ENCODE measurements at regions not wholly inside any gene's neighbourhood (a gene's known extent, or its start where the extent isn't known, plus 50 kb on each side); places are given as distances from the start of the nearest gene placed in this dataset.

DNA sequence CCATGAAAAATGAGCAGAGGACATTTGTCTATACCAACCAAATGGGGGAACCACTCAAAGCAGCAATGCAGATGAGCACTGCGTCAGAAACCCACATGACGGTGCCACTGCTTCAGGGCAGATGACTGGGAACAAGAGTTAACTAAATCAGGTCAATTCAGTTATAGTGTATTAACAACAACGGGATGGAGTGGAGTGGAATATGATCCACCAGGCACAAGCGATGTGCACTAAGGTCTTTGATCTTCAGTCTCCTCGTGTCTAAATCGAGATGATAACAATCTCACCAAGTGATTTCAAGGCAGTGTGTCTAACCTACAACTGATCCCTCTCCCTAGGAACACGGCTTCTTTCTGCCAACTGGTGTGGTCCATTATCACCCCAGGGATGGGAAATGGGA is 269.0 kb downstream of the RAD51AP2 start (continued):
- TF ChIP-seq TBL1XR1 (IDR thresholded peaks at IDR 0.05; ENCODE audit: low read depth, low read length) (no peak), DPF2 (IDR thresholded peaks at IDR 0.05) (no peak), ZNF24 (IDR thresholded peaks at IDR 0.05) (no peak), ZZZ3 (IDR thresholded peaks at IDR 0.05; ENCODE audit: control insufficient read depth, insufficient read length, low read depth) (no peak), TCF3 (IDR thresholded peaks at IDR 0.05; ENCODE audit: borderline replicate concordance, insufficient read depth, low read depth, low read length) (no peak), SUZ12 (IDR thresholded peaks at IDR 0.05; ENCODE audit: unreplicated experiment) (no peak), GATAD2B (conservative IDR thresholded peaks at IDR 0.05; ENCODE audit: low read depth) (no peak)
- TF ChIP-seq, protein P1, sequence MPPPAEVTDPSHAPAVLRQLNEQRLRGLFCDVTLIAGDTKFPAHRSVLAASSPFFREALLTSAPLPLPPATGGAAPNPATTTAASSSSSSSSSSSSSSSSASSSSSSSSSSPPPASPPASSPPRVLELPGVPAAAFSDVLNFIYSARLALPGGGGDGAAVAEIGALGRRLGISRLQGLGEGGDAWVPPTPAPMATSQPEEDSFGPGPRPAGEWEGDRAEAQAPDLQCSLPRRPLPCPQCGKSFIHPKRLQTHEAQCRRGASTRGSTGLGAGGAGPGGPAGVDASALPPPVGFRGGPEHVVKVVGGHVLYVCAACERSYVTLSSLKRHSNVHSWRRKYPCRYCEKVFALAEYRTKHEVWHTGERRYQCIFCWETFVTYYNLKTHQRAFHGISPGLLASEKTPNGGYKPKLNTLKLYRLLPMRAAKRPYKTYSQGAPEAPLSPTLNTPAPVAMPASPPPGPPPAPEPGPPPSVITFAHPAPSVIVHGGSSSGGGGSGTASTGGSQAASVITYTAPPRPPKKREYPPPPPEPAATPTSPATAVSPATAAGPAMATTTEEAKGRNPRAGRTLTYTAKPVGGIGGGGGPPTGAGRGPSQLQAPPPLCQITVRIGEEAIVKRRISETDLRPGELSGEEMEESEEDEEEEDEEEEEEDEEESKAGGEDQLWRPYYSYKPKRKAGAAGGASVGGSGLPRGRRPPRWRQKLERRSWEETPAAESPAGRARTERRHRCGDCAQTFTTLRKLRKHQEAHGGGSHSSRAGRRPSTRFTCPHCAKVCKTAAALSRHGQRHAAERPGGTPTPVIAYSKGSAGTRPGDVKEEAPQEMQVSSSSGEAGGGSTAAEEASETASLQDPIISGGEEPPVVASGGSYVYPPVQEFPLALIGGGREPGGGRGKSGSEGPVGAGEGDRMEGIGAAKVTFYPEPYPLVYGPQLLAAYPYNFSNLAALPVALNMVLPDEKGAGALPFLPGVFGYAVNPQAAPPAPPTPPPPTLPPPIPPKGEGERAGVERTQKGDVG (CRISPR knock-in tag; IDR thresholded peaks at IDR 0.05): no peak
- TF ChIP-seq, protein P2, sequence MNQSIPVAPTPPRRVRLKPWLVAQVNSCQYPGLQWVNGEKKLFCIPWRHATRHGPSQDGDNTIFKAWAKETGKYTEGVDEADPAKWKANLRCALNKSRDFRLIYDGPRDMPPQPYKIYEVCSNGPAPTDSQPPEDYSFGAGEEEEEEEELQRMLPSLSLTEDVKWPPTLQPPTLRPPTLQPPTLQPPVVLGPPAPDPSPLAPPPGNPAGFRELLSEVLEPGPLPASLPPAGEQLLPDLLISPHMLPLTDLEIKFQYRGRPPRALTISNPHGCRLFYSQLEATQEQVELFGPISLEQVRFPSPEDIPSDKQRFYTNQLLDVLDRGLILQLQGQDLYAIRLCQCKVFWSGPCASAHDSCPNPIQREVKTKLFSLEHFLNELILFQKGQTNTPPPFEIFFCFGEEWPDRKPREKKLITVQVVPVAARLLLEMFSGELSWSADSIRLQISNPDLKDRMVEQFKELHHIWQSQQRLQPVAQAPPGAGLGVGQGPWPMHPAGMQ (IDR thresholded peaks at IDR 0.05; ENCODE audit: borderline replicate concordance): no peak

DNA sequence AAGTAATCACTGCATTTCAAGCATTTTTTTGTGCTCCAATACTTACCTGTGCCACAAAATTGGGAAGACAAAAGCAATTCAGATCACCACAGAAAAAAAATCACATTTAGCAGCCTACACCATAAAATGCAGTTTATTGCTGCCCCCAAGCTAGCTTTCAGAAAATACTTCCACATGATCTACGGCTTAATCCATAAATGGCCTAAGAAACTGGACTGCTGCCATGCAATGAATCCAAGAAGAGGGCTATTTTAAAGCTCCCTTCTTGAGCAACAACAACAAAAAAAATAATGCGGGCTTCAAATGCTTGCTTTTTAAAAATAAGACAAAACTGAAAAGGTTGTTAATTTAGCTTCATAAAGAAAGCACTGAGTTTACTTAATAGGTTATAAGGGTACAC is 272.3 kb downstream of the RAD51AP2 start:
- H3K4me1 ChIP-seq (ENCODE audit: control insufficient read depth, insufficient read depth, low read length): no peaks in the 10 kb centered on the region
- 27% methylated on average over 2 of the region's 2 CpGs for WGBS (ENCODE audit: insufficient coverage, insufficient replicate concordance, low lambda C conversion rate, missing lambda C conversion rate)
- no peak overlapping the region for H3K27ac ChIP-seq (ENCODE audit: control insufficient read depth, insufficient read depth)
- no peaks in the 10 kb centered on the region for H4K20me1 ChIP-seq (ENCODE audit: control insufficient read depth, insufficient read depth)
- ATAC-seq: no peak
- ChIA-PET SMC1A (ENCODE audit: uncharacterized antibody, unreplicated experiment) (interaction anchor here (1.1 kb wide), 1 partner anchor 26 kb away, joined by 3 read pairs; no protein-coding TSS in a partner anchor), POLR2A (no interaction called here), RAD21 (ENCODE audit: unreplicated experiment) (no interaction called here), CTCF (interaction anchor here (1.1 to 1.2 kb wide), 2 partner anchors 25 to 64 kb away, joined by 3 read pairs; no protein-coding TSS in a partner anchor)
- no peak for DNase-seq (ENCODE audit: low read depth, low spot score)
- H3K9me3 ChIP-seq (replicated peaks; ENCODE audit: control insufficient read depth, insufficient read depth, low read length): no peaks in the 10 kb centered on the region
- H3K4me2 ChIP-seq (ENCODE audit: control insufficient read depth, insufficient read depth): no peak overlapping the region
- no peak for FAIRE-seq
- no peaks in the 10 kb centered on the region; a peak in 2 of 4 replicates for H3K27me3 ChIP-seq (replicated peaks in 1 of 2; ENCODE audit: control insufficient read depth in 2 of 2, insufficient read depth in 2 of 2, low read length in 1 of 2)
- H3K4me3 ChIP-seq: no peak overlapping the region
- in situ Hi-C loops (cut with MboI) (no loop called here), intact Hi-C loops (cut with micrococcal nuclease; ENCODE audit: unreplicated experiment) (no loop called here)
- no peak overlapping the region for H2AFZ ChIP-seq (ENCODE audit: control insufficient read depth, low read depth, low read length)
- H3K79me2 ChIP-seq (ENCODE audit: control insufficient read depth, insufficient read depth, low read length): no peaks in the 10 kb centered on the region
- no TSS peak for BruUV-seq (replicated peaks)
- H3K9ac ChIP-seq (ENCODE audit: control insufficient read depth, insufficient read depth, low read length): no peak overlapping the region
- no peaks in the 10 kb centered on the region for H3K36me3 ChIP-seq (ENCODE audit: control insufficient read depth in 2 of 2, insufficient read depth in 2 of 2, low read length in 1 of 2)
- TF ChIP-seq SRF (IDR thresholded peaks at IDR 0.05; ENCODE audit: low read depth in 2 of 2, low read length in 2 of 2) (no peak), PML (IDR thresholded peaks at IDR 0.05; ENCODE audit: low read length) (no peak), IKZF1 (conservative IDR thresholded peaks at IDR 0.05) (no peak), HDGF (IDR thresholded peaks at IDR 0.05) (no peak), NR2C2 (IDR thresholded peaks at IDR 0.05; ENCODE audit: borderline replicate concordance, control insufficient read depth, insufficient read length, low read depth) (no peak), ZSCAN29 (IDR thresholded peaks at IDR 0.05) (no peak), EP300 (IDR thresholded peaks at IDR 0.05; ENCODE audit: borderline replicate concordance in 1 of 2, control insufficient read depth in 1 of 2, low read depth in 2 of 2, low read length in 2 of 2) (no peak), NFYA (IDR thresholded peaks at IDR 0.05; ENCODE audit: borderline replicate concordance, low read depth, low read length) (no peak), NRF1 (conservative IDR thresholded peaks at IDR 0.05; ENCODE audit: low read depth, low read length) (no peak), CBX3 (IDR thresholded peaks at IDR 0.05; ENCODE audit: borderline replicate concordance, low read depth) (no peak)
- TF ChIP-seq, protein P3, sequence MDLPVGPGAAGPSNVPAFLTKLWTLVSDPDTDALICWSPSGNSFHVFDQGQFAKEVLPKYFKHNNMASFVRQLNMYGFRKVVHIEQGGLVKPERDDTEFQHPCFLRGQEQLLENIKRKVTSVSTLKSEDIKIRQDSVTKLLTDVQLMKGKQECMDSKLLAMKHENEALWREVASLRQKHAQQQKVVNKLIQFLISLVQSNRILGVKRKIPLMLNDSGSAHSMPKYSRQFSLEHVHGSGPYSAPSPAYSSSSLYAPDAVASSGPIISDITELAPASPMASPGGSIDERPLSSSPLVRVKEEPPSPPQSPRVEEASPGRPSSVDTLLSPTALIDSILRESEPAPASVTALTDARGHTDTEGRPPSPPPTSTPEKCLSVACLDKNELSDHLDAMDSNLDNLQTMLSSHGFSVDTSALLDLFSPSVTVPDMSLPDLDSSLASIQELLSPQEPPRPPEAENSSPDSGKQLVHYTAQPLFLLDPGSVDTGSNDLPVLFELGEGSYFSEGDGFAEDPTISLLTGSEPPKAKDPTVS (IDR thresholded peaks at IDR 0.05; ENCODE audit: low read depth, low read length): no peak
